ENCODE measurements at regions not wholly inside any gene's neighbourhood (a gene's known extent, or its start where the extent isn't known, plus 50 kb on each side); places are given as distances from the start of the nearest gene placed in this dataset.
"Not testable (repeated sequence)": the region's sequence is repeated elsewhere in the genome, so short reads cannot be mapped to it uniquely, and the experiment has no call there.

- DNase-seq = no peak
Observed at GRCh38 chr19:30066781-30067759, 125.0 kb downstream of the URI1 start.

GRCh38 chr19:30067956-30068506 is 126.0 kb downstream of the URI1 start:
- DNase-seq = not testable (repeated sequence)

- DNase-seq = no peak
Observed at GRCh38 chr19:30068528-30069395, 126.7 kb downstream of the URI1 start.

- no peak for DNase-seq
Observed at GRCh38 chr19:30069535-30070197, 127.6 kb downstream of the URI1 start.

- DNase-seq = peak in 1 of 3 donors; percentile 38
Observed at GRCh38 chr19:30070198-30070967, 128.3 kb downstream of the URI1 start.

GRCh38 chr19:30070968-30071632 is 129.1 kb downstream of the URI1 start:
- DNase-seq = peak; percentile 29 to 36 (median 30)

GRCh38 chr19:30071871-30072270 is 129.8 kb downstream of the URI1 start:
- no peak for DNase-seq

- DNase-seq = no peak
Observed at GRCh38 chr19:30073152-30074000, 131.3 kb downstream of the URI1 start.

GRCh38 chr19:30074096-30074495 is 132.1 kb downstream of the URI1 start:
- no peak for DNase-seq

- no peak for DNase-seq
Observed at GRCh38 chr19:30074741-30075715, 133.0 kb downstream of the URI1 start.

GRCh38 chr19:30076101-30076551 is 134.1 kb downstream of the URI1 start:
- DNase-seq = no peak

- no peak for DNase-seq
Observed at GRCh38 chr19:30076751-30077670, 135.0 kb downstream of the URI1 start.

- no peak for DNase-seq
Observed at GRCh38 chr19:30077851-30078355, 135.9 kb downstream of the URI1 start.

GRCh38 chr19:30078381-30078910 is 136.4 kb downstream of the URI1 start:
- no peak for DNase-seq

- no peak for DNase-seq
Observed at GRCh38 chr19:30079200-30079599, 137.2 kb downstream of the URI1 start.

- no peak for DNase-seq
Observed at GRCh38 chr19:30082168-30082567, 140.1 kb downstream of the URI1 start.
